Hematopoietic multipotent progenitor cell treated with erythropoietin and hydrocortisone succinate and interleukin-3 and kit ligand, for 4 days (in vitro differentiated cells): ENCODE measurements at regions not wholly inside any gene's neighbourhood (a gene's known extent, or its start where the extent isn't known, plus 50 kb on each side); places are given as distances from the start of the nearest gene placed in this dataset.

Source experiments
- DNase-seq: peaks from one replicate; pipeline ENCODE4 v3.0.0-alpha.2; 2015

DNA sequence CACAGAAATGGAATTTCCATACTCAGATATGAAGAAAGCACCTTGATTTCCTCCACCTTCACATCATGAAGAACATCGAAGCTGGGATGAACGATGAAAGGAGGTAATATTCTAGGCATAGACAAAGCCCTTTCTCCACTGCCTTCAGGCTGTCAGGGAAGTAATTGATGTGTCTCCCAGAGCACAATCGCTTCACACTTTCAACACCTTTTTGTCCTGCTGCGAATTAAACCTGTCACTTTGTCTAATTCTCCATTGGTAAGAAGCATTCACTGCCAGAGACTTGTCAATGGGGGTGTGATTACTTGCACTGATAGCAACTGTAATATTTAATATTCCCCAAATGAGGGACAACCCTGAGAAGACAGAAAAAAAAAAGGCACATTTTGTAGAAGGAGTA, 260.1 kb downstream of the ETS1 start:
- no peak for DNase-seq

DNA sequence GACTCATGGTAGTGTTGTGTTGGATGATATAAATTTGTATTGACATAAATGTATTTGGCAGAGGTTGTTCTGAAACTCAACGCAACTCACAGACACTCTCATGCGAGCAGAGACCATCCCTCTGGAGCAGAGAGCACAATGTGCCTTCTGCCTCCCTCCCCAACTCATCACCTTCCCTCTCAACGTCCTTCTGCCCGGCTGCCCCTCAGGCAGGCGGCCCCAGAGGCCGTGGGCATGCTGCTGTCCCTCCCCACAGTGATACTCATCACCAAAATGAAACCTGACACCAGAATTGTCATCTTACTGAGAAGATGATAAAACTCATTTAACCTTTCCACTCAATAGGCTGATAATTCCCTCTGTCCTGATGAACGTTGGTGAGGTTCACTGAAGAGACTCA, 260.6 kb downstream of the ETS1 start:
- no peak for DNase-seq

DNA sequence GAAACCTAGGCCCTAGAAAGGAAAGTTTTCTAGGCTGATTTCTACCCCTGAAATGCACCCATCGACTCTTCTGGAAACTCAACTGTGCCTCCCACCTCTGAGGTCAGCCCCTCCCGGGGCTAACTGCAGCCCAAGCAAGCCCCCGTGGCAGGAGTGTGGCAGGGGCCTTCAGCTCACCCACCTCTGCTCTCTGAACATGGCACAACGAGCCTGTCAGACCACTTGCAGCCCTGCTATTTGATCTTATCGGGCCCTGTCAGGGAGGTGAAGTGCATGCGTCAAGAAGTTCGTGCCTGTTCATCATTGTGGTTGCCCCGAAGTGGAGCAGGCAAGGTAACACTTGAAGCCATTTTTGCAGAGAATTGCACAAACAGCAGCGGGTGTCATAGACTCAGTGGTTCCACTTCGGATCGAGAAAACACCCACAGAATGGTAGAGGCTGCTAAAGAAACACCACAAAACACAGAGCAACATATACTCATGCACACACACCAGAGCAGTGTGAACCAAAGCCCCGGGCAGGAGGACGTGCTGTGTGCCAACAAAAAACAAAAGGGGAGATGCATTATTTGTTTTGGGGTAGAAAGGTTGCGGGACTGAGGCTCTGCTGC, 262.7 kb downstream of the ETS1 start:
- DNase-seq, result no peak

DNA sequence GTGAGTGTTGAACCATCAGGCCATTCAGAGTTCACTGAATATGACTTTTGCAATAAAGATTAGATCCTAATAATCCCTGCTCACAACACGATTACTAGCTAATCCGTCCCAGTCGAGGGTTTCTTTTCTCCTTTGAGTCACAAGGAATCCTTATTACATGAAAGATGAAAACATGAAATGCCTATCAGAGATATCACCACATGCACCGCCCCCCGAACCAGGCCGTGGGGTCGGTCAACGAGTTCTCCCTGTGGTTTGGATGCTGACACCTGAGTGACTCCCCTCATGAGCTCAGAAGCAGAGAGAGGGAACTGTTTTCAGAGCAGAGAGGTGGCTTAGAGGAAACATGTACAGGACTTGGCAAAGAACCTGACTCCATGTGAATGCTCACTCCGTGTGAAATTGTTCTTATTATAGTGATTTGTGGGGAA, 263.3 kb downstream of the ETS1 start:
- DNase-seq, result no peak

DNA sequence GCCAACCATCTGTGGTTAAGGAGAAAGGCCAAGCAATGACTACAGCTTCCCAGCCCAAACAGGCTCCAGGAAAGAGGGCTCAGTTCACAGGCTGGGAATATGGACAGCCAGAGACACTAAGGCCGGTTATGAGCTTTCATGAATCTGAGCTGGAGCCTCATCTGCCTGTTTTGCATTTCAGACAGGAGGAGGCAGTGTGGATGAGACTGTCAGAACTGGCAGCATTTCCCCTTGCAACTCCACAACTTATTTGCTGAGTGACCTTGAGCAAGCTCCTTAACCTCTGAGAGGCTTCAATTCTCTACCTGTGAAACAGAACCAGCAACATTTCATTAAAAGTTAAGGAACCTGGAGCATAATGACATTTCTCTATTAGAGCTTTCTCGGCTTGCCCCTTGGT, 264.0 kb downstream of the ETS1 start:
- peak; percentile 36 for DNase-seq

DNA sequence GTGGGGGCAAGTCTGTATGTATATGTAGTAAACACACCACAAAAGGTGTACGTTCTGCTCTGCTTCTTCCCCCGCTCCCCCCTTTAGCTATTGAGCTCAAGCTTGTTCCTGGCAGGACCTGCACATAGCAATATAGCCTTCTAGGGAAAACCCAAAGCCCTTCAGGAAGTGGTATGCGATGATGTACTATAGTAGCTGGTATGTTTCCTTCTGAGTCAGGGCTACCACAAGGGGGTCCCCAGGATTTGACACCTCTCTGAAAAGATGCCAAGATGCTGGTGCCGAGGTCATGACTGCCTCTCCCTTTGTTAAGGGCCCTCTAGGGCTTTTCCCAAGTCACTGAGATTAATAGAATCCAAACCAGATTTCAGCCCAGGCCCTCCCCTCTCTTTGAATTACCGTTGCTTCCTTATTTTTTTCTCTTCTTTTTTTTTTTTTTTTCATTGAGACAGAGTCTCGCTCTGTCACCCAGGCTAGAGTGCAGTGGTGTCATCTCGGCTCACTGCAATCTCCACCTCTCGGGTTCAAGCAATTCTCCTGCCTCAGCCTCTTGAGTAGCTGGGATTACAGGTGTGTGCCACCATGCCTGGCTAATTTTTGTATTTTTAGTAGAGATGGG, 268.4 kb downstream of the ETS1 start:
- peak; percentile 22 for DNase-seq

DNA sequence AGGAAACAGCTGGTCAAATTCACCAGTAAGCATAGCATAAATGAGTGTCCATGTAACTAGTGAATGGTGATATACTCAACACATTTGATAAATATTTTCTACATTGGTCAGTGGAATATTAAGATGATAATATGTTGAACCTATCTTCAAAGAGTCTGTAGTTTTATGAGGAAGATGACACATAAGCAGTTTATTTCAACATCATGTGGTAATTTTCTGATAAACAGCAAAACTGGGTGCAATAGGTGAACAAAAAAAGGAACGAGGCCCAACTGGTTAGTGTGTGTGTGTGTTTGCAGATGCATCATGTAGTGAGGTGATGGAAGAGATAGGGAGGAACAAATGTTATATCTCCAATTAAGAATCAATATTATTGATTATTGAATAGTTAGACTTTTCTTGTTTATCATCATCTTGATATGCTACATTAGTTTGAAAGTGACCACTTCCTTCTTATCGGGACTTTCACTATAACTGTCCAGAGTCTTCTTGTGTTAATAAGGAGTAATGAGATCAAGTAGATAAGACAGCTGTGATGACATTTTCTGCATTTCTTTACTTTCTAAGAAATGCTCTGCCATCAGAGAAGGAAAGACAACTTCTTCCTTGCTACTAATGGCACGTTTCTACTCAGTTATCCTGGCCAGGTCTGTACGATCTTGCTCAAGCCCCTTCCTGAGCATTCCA, 270.7 kb downstream of the ETS1 start:
- peak; percentile 68 for DNase-seq

DNA sequence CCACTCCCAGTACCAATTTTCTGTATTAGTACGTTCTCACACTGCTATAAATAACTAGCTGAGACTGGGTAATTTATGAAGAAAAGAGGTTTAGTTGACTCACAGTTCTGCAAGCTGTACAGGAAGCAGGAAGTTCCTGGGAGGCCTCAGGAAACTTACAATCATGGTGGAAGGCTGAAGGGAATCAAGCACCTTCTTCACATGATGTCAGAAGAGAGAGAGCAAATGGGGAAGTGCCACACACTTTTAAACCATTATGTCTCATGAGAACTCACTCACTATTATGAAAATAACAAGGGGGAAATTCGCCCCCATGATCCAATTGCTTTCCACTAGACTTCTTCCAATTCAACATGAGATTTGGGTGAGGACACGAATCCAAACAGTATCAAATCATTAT, 271.4 kb downstream of the ETS1 start:
- DNase-seq, result peak; percentile 32

DNA sequence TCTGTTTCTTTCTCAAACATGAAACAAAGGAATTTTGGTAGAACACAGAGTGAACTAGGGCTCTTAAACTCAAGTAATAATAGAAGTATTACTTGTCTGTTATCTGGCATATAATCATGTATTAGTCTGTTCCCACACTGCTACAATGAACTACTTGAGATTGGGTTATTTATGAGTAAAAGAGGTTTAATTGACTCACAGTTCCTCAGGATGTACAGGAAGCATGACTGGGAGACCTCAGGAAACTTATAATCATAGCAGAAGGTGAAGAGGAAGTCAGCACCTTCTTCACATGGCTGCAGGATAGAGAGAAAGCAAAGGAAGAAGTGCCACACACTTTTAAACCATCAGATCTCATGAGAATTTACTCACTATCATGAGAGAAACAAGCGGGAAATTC, 273.4 kb downstream of the ETS1 start:
- DNase-seq, result no peak

DNA sequence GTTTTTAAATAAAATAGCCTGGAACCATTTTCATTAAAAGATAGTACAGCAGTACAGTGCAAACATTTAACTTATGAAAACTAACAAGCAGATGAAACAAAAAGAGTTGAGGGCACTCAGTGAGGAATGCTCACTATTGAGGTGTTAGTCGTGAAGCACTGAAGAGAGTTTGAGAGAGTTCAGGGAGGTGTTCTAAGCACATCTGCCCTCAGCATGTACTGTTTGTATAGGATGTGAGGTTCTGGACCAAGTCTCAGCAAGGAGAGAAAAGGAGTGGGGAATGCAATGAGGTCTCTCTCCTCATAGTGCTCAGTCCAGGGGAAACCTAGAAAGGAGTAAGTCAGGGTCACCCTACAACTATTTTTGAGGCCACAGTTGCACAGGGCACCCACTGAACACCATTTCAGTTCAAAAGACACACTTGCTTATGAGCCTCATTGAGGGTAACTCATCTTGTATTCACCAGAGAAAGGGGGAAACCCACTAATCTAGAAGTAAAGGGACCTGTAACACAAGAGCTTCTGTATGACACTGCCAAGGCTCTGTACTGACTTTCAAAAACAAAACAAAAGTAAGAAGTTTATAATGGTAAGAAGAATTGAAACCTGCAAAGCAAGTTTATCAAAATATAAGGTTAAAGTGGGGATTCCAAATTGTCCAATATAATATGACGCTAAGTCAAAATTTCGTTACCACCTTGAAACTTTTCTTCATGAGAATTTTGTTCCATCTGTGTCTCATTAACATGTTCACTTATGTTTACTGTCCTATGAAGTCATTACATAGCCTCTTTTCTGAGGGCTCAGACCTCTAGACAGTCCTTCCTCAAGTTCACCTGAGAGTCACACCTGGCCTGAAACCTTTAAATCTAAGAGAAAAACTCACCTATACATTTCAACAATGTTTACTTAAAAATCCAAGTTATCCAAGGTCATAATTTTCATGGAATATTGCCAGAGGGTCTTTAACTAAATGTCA, 275.3 kb downstream of the ETS1 start:
- no peak for DNase-seq

DNA sequence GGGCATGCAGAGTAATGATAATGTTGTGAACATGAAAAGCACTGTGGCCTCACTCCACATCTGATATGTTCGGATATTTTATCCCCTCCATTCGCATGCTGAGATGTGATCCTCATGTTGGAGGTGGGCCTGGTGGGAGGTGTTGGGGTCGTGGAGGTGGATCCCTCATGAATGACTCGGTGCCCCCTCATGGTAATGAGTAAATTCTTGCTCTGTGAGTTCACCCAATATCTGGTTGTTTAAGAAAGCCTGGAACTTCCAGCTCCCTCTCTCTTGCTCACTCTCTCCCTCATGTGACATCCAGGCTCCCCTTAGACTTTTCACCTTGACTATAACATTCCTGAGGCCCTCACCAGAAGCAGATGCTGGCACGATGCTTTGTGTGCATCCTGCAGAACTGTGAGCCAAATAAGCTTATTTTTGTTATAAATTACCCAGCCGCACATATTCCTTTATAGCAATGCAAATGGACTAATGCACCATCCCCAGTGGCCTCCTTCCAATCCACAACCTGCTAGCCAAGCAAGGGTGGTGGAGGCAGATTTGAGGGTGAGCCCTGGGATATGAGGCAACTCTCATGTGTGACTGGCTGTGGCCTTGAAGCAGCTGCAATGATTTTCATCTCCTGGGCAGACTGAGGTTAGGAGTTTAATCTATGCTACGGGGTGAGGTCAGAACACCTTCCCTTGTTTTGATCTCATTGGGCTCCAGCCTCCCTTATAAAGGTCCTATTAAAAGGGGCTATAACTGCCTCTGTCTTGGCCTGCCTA, 276.5 kb downstream of the ETS1 start:
- DNase-seq, result no peak

DNA sequence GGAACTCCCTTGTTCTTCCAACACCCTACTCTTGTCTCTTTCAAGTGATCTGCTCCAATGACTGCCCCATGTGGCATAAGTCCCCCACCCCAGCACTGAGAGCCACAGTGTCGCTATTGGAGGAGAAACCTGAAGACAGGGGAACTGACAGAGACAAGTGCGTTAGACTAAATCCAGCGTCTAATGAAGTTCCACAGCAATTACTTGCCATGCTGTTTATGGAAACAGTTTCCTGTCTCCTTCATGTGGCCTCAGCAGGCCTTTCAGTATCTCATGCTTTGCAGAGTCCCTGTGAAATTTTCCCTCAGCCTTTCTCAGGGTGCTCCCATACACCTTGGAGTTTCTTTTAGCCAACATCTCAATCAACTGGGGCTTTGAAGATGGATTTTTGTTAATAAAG, 277.4 kb downstream of the ETS1 start:
- no peak for DNase-seq

DNA sequence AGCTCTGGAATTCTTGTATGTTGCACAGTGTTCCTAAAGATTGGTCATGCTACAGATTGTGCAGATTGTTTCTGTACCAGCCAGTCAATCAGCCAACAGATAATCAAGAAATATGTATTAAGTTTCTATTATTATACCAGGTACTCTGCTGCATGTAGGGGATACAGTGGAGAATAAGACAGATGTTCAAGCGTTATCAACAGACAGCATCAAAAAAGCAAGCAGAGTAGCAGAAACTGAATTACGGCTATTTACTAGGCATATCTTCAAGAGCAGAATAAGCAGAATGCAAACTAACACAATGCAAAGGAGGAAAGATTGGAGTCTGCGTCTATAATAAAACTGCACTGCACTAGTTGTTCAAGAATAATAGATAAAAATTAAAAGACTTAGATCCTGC, 278.6 kb downstream of the ETS1 start:
- no peak for DNase-seq

DNA sequence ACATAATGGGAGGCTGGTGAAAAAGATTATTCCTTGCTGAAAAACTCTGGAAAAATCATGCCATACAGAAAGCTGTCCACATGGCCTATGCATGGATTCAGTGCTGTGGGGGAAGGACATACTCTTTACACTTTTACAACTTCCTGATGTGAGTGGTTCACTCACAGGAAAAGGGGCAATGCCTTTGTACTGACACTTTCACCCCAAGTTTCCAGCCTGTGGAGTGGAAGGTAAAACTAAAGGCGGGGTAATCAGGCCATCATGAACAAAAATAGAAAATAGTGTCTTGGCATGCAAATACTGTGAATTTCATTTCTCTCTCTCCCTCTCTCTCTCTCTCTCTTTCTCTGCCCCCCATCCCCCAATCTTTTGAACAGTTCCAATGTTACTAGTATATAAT, 281.8 kb downstream of the ETS1 start:
- no peak for DNase-seq

DNA sequence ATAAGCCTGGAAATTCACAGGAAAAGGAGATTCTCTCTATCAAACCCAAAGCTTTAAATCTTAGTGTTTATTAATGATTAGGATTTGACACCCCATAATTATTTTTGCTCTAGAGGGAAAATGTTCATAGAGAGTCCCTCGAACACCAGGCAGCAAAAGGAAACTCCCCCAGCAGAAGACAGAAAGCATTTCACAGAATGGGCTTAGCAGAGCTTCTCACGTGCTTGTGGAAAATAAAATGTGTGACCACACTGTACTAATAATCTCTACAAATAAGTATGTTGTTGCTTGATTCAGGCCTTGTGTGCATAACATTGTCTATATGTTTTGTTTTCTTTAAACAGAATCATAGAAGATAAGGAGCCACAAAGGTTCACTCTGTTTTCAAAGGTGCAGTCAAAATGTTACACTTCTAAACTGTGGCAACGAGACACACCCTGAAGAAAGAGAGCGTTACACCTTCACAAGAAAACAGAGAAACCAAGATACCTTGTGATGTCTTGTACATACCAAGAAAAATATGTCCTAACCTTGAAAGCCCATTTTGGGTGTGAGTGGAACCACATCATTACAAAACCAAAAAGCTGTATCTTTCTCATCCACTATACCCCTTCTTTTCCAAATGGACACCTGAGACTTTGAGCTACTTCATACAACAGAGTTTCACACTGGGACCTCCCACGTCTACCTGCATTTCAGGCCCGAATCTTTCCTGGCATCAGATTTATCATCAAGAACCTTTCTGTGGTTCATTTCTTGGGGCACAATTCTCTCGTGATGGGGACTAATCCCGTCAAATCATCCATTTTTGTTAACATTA, 282.5 kb downstream of the ETS1 start:
- no peak for DNase-seq

DNA sequence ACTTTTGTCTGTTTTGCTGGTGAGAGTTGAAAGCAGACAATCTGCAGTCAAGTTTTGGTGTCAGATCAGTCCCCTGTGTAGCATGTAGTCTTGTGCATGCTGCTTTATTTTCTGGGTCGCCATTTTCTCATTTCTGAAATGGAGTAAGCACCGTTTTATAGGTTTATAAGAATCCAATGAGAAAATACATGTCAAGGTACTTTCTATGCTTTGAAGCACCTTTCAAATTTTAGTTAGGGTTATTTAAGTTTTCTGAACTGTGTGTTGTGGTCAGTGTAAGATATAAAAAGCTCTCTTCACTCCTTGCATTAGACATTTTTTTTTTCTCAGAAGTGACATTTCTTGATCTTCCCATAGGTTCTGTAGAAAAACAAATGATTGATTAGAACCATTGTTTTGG, 283.2 kb downstream of the ETS1 start:
- no peak for DNase-seq

DNA sequence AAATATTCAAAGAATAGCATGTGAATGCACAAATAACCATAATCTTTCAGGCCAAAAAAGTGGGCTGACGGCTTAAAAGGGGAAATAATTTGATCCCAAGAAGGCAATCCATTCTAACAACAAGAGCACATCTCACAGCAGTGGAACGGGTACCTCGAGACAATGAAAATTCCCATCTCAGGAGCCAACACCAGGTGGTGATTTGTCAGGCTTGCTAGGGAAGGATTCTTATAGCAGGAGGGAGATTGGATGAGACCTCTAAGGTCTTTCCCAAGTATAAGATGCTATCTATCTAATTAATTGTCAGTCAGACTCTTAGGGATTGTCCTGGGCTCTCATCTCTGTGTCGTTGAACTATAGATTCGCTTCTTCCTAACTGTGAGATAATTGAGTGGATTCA, 284.0 kb downstream of the ETS1 start:
- no peak for DNase-seq

DNA sequence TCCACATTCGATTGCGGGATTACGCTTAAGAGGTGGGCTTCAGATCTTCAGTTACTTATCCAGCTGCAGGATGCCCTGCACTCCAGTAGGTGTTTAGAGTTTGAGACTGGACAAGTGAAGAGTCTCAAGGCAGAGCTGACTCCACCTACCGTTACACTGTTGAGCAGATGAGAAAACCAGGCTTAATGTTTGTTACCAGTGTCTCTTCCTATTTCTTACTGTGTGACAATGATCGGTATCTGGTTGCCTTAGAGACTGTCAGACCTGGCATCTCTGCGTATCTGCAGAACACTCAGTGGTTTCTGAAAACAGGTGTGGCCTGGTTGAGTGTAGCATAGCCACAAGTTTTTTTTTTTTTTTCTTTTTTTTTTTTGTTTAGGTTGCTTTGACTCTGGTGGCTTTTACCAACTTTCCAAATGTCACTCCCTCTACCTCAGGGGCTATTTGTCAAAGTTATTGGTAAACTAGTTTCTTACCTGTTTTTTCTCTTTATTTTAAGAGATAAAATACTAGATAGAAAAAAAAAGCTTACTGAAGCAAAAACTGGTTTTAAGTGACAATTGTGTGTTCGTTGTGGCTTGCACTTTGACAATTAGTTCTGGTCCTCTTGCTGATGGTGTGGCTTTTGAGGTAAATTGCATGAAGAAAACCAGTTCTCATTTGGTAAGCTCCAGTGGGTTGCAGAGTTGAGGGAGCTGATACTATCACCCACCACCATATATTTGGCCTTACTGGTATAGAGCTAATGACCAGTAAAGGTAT, 284.8 kb downstream of the ETS1 start:
- peak; percentile 82 for DNase-seq

DNA sequence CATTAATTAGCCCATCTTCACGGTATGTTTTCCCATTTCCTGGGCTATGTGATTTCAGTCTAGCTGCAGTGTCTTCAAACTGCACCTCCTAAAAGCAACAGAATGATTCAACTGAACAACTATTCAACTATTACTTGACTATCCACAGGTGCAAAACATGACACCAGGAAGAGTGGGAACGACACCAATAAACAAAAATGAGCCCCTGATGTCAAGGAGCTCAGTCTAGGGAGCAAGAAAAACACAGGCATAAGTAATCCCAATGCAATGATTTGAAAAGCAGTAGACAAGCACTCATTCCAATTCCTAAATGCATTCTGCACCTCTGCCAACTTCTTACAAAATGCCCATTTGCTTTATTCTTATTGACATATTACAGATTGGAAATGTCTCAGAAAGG, 285.6 kb downstream of the ETS1 start:
- no peak for DNase-seq

DNA sequence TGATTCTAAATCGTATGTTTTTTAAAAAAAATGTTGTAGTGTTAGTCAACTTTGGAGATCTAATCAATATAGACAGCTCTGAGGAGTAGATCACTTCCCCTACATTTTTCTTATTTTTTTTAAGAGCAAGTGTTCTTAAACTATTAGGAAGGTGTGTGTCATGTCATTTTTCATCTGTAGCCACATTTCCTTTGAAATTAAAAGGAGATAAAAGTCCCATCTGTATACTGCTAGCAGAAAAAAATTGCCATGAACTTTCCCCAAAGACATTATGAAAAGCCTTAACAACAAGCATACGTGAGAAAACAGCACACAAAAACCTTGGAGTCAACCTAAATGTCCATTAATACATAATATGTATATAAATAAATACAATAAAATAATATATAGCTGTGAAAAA, 286.6 kb downstream of the ETS1 start:
- DNase-seq, result no peak
